Pancreas (tissue), 10 donors: ENCODE measurements at regions not wholly inside any gene's neighbourhood (a gene's known extent, or its start where the extent isn't known, plus 50 kb on each side); places are given as distances from the start of the nearest gene placed in this dataset.

ENCODE experiments used
- ATAC-seq, 4 donors: fragments of 200-7000 bp; cut with Tn5 transposase; one replicate each; pipeline versions ENCODE4 v1.8.0 to v1.9.1; 2020; ENCODE audit warnings: mild to moderate bottlenecking in 4 of 4, moderate library complexity in 4 of 4
- DNase-seq, 6 donors: peaks; one replicate each; pipeline ENCODE4 v3.0.0-alpha.2; 2020
- FAIRE-seq: peaks from 2 replicates; lab custom pipeline; 2012; peaks lifted over from hg19 to GRCh38; lab: Jason Lieb, UNC
- H3K27ac ChIP-seq, 4 donors: fragments of 200-600 bp; sonication (generic); 1 replicate in 3 of 4; 2 replicates in 1 of 4; pipeline versions ENCODE4 v1.5.0 to v1.8.0; 2020
- H3K27me3 ChIP-seq, 4 donors: fragments of 200-600 bp; one replicate each; pipeline ENCODE4 v1.8.0; 2021
- H3K36me3 ChIP-seq, 3 donors: fragments of 200-600 bp; sonication (generic) in 1 of 3; one replicate each; pipeline versions ENCODE4 v1.5.0 to v1.8.0; 2020 to 2021
- H3K4me1 ChIP-seq, 3 donors: fragments of 200-600 bp; one replicate each; pipeline ENCODE4 v1.8.0; 2021
- H3K4me3 ChIP-seq, 4 donors: fragments of 200-600 bp; sonication (generic) in 2 of 4; one replicate each; pipeline versions ENCODE4 v1.5.0 to v1.8.0; 2020 to 2021
- H3K9me3 ChIP-seq, 4 donors: fragments of 200-600 bp; one replicate each; pipeline ENCODE4 v1.8.0; 2021
- CTCF ChIP-seq, 4 donors: fragments of 200-600 bp; sonication (generic) in 3 of 4; IDR thresholded peaks; one replicate each; pipeline versions ENCODE4 v1.5.0 to v1.8.0; 2021; ENCODE audit warnings: antibody characterized with exemption in 4 of 4
- WGBS, 2 donors: extraction: QIAGEN DNeasy Blood & Tissue Kit; methylation state at CpG; one replicate each; pipeline ENCODE4 v1.1.7; 2013; 5-methylcytosine and 5-hydroxymethylcytosine counted together
- intact Hi-C, 3 donors: fragments of 100-400 bp; cut with DNase I; formaldehyde crosslinking; loops; one replicate each; pipeline versions ENCODE4 v1.11.1 to v1.14.2; 2022
- donor health status: healthy with polysubstance abuse.
- donor health status: DM: no; HTN: no; CAD: no; lungs with moderate emphysema.
- donor health status: DM: no; HTN: no; CAD: no.
- donor health status: control.
- donor health status: control.
- donor health status: Bipolar disorder and iron deficiency.
- donor health status: DM: yes; HTN: yes; CAD: no.
- donor health status: DM: no; HTN: no; CAD: no.
- donor health status: DM: no; HTN: no; CAD: no.
- donor health status: DM: yes; HTN: yes; CAD: no.

GRCh38 chr1:95384567-95384966, 150.6 kb downstream of the RWDD3 start:
- 17 to 19% methylated on average over 3 of the region's 3 CpGs for WGBS, 2 donors
- no peak for TF ChIP-seq CTCF (IDR thresholded peaks at IDR 0.05)
- ATAC-seq (peak in 1 of 4 donors; percentile 68), DNase-seq (peak in 1 of 6 donors; percentile 24), FAIRE-seq (no peak)
- H3K4me3 ChIP-seq, result no peak overlapping the region
- intact Hi-C loops, result no loop called here
- H3K36me3 ChIP-seq, result no peaks in the 10 kb centered on the region
- no peaks in the 10 kb centered on the region for H3K9me3 ChIP-seq
- no peaks in the 10 kb centered on the region for H3K4me1 ChIP-seq
- H3K27ac ChIP-seq, result no peak overlapping the region
- H3K27me3 ChIP-seq, result no peaks in the 10 kb centered on the region

GRCh38 chr1:95386371-95386770, 152.4 kb downstream of the RWDD3 start:
- Histone ChIP-seq H3K9me3 (no peaks in the 10 kb centered on the region), H3K36me3 (no peaks in the 10 kb centered on the region), H3K27me3 (no peaks in the 10 kb centered on the region), H3K27ac (no peak overlapping the region), H3K4me3 (no peak overlapping the region), H3K4me1 (no peaks in the 10 kb centered on the region)
- intact Hi-C loops, result no loop called here
- WGBS, 2 donors, result 67 to 74% methylated on average over 1 of the region's 1 CpG
- DNase-seq (no peak), ATAC-seq (no peak), FAIRE-seq (no peak)
- TF ChIP-seq CTCF (IDR thresholded peaks at IDR 0.05), result no peak

GRCh38 chr1:95386915-95387314, 152.9 kb downstream of the RWDD3 start:
- no peak for FAIRE-seq
- intact Hi-C loops, result no loop called here
- TF ChIP-seq CTCF (IDR thresholded peaks at IDR 0.05), result no peak

GRCh38 chr1:95388031-95388430, 154.0 kb downstream of the RWDD3 start:
- no peak for TF ChIP-seq CTCF (IDR thresholded peaks at IDR 0.05)
- Histone ChIP-seq H3K4me1 (no peaks in the 10 kb centered on the region), H3K27ac (no peak overlapping the region), H3K4me3 (no peak overlapping the region), H3K27me3 (no peaks in the 10 kb centered on the region), H3K36me3 (no peaks in the 10 kb centered on the region), H3K9me3 (no peaks in the 10 kb centered on the region)
- DNase-seq, result no peak
- no peak for ATAC-seq
- FAIRE-seq, result no peak
- intact Hi-C loops, result no loop called here
- 42 to 45% methylated on average over 3 of the region's 3 CpGs for WGBS, 2 donors

More at GRCh38 chr1:95386915-95387314, 152.9 kb downstream of the RWDD3 start:
- H3K9me3 ChIP-seq, result no peaks in the 10 kb centered on the region
- no peak overlapping the region for H3K27ac ChIP-seq
- DNase-seq (no peak), ATAC-seq (no peak)
- H3K4me3 ChIP-seq, result no peak overlapping the region
- WGBS, 2 donors, result 59 to 71% methylated on average over 5 of the region's 5 CpGs
- H3K36me3 ChIP-seq, result no peaks in the 10 kb centered on the region
- H3K27me3 ChIP-seq, result no peaks in the 10 kb centered on the region
- no peaks in the 10 kb centered on the region for H3K4me1 ChIP-seq

GRCh38 chr1:95393434-95393833, 159.4 kb downstream of the RWDD3 start:
- Histone ChIP-seq H3K4me1 (no peaks in the 10 kb centered on the region), H3K9me3 (no peaks in the 10 kb centered on the region), H3K27me3 (no peaks in the 10 kb centered on the region), H3K27ac (no peak overlapping the region), H3K36me3 (no peaks in the 10 kb centered on the region), H3K4me3 (no peak overlapping the region)
- no peak for FAIRE-seq
- no peak for DNase-seq
- intact Hi-C loops, result no loop called here
- no peak for ATAC-seq
- no peak for TF ChIP-seq CTCF (IDR thresholded peaks at IDR 0.05)
